HCT116 (cell line): ENCODE measurements at regions not wholly inside any gene's neighbourhood (a gene's known extent, or its start where the extent isn't known, plus 50 kb on each side); places are given as distances from the start of the nearest gene placed in this dataset.

Source experiments
- ATAC-seq: fragments of 200-7000 bp; cut with Tn5 transposase; 2 replicates; pipeline ENCODE4 v1.9.1; 2020; ENCODE audit warnings: mild to moderate bottlenecking, moderate library complexity
- BruUV-seq: library from RNA; stranded (reverse); fragments of 400-500 nt; replicated peaks from 2 replicates; lab custom pipeline; 2021; lab: Mats Ljungman, UMichigan
- CTCF ChIA-PET: fragments of 300-600 bp; sonication (Branson Sonifier 250); formaldehyde crosslinking; loops from one replicate; lab custom pipeline; 2021; ENCODE audit warnings: antibody characterized with exemption; lab: Charles Lee
- POLR2A ChIA-PET: fragments of 300-600, 350-600 bp; sonication (Branson Sonifier 250); formaldehyde crosslinking; loops from one replicate; lab custom pipeline; 2021; ENCODE audit warnings: antibody characterized with exemption; lab: Charles Lee
- RAD21 ChIA-PET, 2 experiments: fragments of 300-600 bp; sonication (Branson Sonifier 250); formaldehyde crosslinking; loops; one replicate each; lab custom pipeline; 2023; ENCODE audit warnings: low total read pairs in 2 of 2; ENCODE audit not compliant: uncharacterized antibody in 2 of 2, unreplicated experiment in 2 of 2, low non-redundant PET in 1 of 2; lab: Charles Lee
- DNase-seq: peaks from one replicate; pipeline ENCODE4 v3.0.0-alpha.2; 2010; ENCODE audit warnings: low read depth, low spot score
- H2AFZ ChIP-seq: fragments of 200-600 bp; shearing (Covaris generic), sonication (generic); 2 replicates; pipeline ENCODE4 v1.6.1; 2017; ENCODE audit warnings: low read depth, mixed run types, mixed read lengths, antibody characterized with exemption, low read length; ENCODE audit not compliant: poor library complexity, severe bottlenecking
- H3K27ac ChIP-seq: 2 replicates; pipeline ENCODE4 v1.5.1; 2012; ENCODE audit warnings: low read depth, low read length
- H3K27me3 ChIP-seq: fragments of 200-600 bp; sonication (generic); 2 replicates; pipeline ENCODE4 v1.6.1; 2016; ENCODE audit warnings: mixed run types, low read length, mixed read lengths; ENCODE audit not compliant: insufficient read depth
- H3K36me3 ChIP-seq, 2 experiments: fragments of 200-500 bp in 1 of 2; fragments of 200-600 bp in 1 of 2; sonication (Bioruptor generic) in 1 of 2; sonication (generic) in 1 of 2; 2 replicates each; pipeline versions ENCODE4 v1.5.1 to v1.6.1; 2014 to 2016; ENCODE audit warnings: low read length in 2 of 2, inconsistent platforms in 1 of 2, mixed read lengths in 1 of 2, mixed run types in 1 of 2; ENCODE audit not compliant: insufficient read depth in 2 of 2, control insufficient read depth in 1 of 2
- H3K4me1 ChIP-seq, 2 experiments: fragments of 200-600 bp in 1 of 2; sonication (generic) in 1 of 2; 2 replicates each; pipeline versions ENCODE4 v1.5.1 to v1.6.1; 2012 to 2017; ENCODE audit warnings: low read length in 2 of 2, inconsistent platforms in 1 of 2, mild to moderate bottlenecking in 1 of 2, mixed read lengths in 1 of 2, mixed run types in 1 of 2, moderate library complexity in 1 of 2; ENCODE audit not compliant: insufficient read depth in 2 of 2, control insufficient read depth in 1 of 2
- H3K4me2 ChIP-seq: fragments of 200-600 bp; sonication (generic); 2 replicates; pipeline ENCODE4 v1.6.1; 2017; ENCODE audit warnings: mixed run types, low read length, mixed read lengths
- H3K4me3 ChIP-seq, 2 experiments: fragments of 200-600 bp in 1 of 2; sonication (generic) in 1 of 2; replicated peaks in 1 of 2; 2 replicates each; pipeline ENCODE4 v1.5.1; 2011 to 2016; ENCODE audit warnings: low read length in 2 of 2, control low read depth in 1 of 2, low read depth in 1 of 2, mild to moderate bottlenecking in 1 of 2, mixed read lengths in 1 of 2, mixed run types in 1 of 2
- H3K79me2 ChIP-seq: fragments of 200-600 bp; sonication (generic); 2 replicates; pipeline ENCODE4 v1.6.1; 2017; ENCODE audit warnings: mild to moderate bottlenecking, mixed run types, low read length, moderate library complexity, mixed read lengths; ENCODE audit not compliant: insufficient read depth
- H3K9ac ChIP-seq: fragments of 200-600 bp; sonication (generic); 2 replicates; pipeline ENCODE4 v1.6.1; 2016; ENCODE audit warnings: low read length, mixed read lengths
- H3K9me2 ChIP-seq: fragments of 200-600 bp; sonication (generic), shearing (Covaris generic); 2 replicates; pipeline ENCODE4 v1.6.1; 2017; ENCODE audit warnings: mixed run types, mild to moderate bottlenecking, moderate library complexity; ENCODE audit not compliant: insufficient read depth
- H3K9me3 ChIP-seq, 2 experiments: fragments of 200-500 bp in 1 of 2; fragments of 200-600 bp in 1 of 2; sonication (Bioruptor generic) in 1 of 2; sonication (generic) in 1 of 2; 2 replicates each; pipeline ENCODE4 v1.6.1; 2014 to 2017; ENCODE audit warnings: low read length in 2 of 2, mixed read lengths in 2 of 2, inconsistent platforms in 1 of 2, low read depth in 1 of 2, mild to moderate bottlenecking in 1 of 2, mixed run types in 1 of 2, moderate library complexity in 1 of 2; ENCODE audit not compliant: control insufficient read depth in 1 of 2, insufficient read depth in 1 of 2
- H4K20me1 ChIP-seq: fragments of 200-600 bp; sonication (generic), shearing (Covaris generic); 2 replicates; pipeline ENCODE4 v1.6.1; 2017; ENCODE audit warnings: mixed run types, mild to moderate bottlenecking, moderate library complexity; ENCODE audit not compliant: insufficient read depth
- EGR1 ChIP-seq: IDR thresholded peaks from 2 replicates; pipeline ENCODE4 v1.6.1; 2012; ENCODE audit warnings: low read depth
- EZH2 ChIP-seq: fragments of 200-600 bp; sonication (generic); IDR thresholded peaks from 2 replicates; pipeline ENCODE4 v1.6.1; 2017; ENCODE audit warnings: antibody characterized with exemption, mixed run types
- EZH2phosphoT487 ChIP-seq: fragments of 200-600 bp; IDR thresholded peaks from 2 replicates; pipeline ENCODE4 v1.6.1; 2018; ENCODE audit warnings: antibody characterized with exemption, borderline replicate concordance
- POLR2A ChIP-seq: IDR thresholded peaks from 2 replicates; pipeline ENCODE4 v1.7.0; 2011; ENCODE audit warnings: borderline replicate concordance; ENCODE audit not compliant: insufficient read depth, insufficient read length; ENCODE audit errors: extremely low read depth
- POLR2AphosphoS5 ChIP-seq: IDR thresholded peaks from 2 replicates; pipeline ENCODE4 v1.6.1; 2011; ENCODE audit warnings: mild to moderate bottlenecking, low read depth, low read length, moderate library complexity
- SIN3A ChIP-seq: IDR thresholded peaks from 2 replicates; pipeline ENCODE4 v1.6.1; 2012; ENCODE audit warnings: low read depth
- SP1 ChIP-seq: IDR thresholded peaks from 2 replicates; pipeline ENCODE4 v1.6.1; 2012; ENCODE audit warnings: low read depth
- TCF7L2 ChIP-seq: IDR thresholded peaks from 2 replicates; pipeline ENCODE4 v1.7.0; 2011; ENCODE audit warnings: borderline replicate concordance, inconsistent platforms; ENCODE audit not compliant: insufficient read depth, insufficient read length; ENCODE audit errors: extremely low read depth
- YY1 ChIP-seq: IDR thresholded peaks from 2 replicates; pipeline ENCODE4 v1.6.1; 2011; ENCODE audit warnings: low read length, low read depth, moderate library complexity, mild to moderate bottlenecking; ENCODE audit not compliant: insufficient replicate concordance; ENCODE audit errors: extremely low read depth
- intact Hi-C: fragments of 100-400 bp; cut with micrococcal nuclease; formaldehyde crosslinking; loops from 2 replicates; pipeline ENCODE4 v1.10.0; 2022
- TF ChIP-seq, protein P1 (sequence below): IDR thresholded peaks from 2 replicates; pipeline ENCODE4 v1.6.1; 2012; ENCODE audit warnings: low read depth
- TF ChIP-seq, protein P2 (sequence below): IDR thresholded peaks from 2 replicates; pipeline ENCODE4 v1.6.1; 2012
- TF ChIP-seq, protein P3 (sequence below): IDR thresholded peaks from 2 replicates; pipeline ENCODE4 v1.6.1; 2011; ENCODE audit warnings: mild to moderate bottlenecking, low read length, moderate library complexity; ENCODE audit not compliant: insufficient replicate concordance; ENCODE audit errors: extremely low read depth

DNA sequence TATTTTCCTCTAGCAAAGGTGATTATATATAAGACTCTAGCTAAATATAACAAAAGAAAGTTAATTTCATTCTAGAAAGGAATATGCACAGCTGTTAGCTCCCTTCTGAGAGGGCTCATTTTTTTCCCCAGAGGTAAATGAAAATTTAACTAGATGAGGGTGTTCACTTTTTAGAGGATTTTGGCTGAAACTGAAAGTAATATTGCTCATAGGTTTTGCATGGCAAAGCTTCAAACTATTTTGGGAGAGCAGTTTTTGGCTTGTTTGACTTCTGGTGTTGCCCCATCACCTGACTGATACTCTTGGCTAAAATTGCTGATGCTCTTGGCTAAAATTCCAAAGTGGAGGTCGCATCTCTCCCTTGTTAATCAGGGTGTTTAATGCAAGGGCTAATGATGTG, 311.9 kb downstream of the EDEM1 start (continued):
- TF ChIP-seq, protein P1, sequence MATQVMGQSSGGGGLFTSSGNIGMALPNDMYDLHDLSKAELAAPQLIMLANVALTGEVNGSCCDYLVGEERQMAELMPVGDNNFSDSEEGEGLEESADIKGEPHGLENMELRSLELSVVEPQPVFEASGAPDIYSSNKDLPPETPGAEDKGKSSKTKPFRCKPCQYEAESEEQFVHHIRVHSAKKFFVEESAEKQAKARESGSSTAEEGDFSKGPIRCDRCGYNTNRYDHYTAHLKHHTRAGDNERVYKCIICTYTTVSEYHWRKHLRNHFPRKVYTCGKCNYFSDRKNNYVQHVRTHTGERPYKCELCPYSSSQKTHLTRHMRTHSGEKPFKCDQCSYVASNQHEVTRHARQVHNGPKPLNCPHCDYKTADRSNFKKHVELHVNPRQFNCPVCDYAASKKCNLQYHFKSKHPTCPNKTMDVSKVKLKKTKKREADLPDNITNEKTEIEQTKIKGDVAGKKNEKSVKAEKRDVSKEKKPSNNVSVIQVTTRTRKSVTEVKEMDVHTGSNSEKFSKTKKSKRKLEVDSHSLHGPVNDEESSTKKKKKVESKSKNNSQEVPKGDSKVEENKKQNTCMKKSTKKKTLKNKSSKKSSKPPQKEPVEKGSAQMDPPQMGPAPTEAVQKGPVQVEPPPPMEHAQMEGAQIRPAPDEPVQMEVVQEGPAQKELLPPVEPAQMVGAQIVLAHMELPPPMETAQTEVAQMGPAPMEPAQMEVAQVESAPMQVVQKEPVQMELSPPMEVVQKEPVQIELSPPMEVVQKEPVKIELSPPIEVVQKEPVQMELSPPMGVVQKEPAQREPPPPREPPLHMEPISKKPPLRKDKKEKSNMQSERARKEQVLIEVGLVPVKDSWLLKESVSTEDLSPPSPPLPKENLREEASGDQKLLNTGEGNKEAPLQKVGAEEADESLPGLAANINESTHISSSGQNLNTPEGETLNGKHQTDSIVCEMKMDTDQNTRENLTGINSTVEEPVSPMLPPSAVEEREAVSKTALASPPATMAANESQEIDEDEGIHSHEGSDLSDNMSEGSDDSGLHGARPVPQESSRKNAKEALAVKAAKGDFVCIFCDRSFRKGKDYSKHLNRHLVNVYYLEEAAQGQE: no peak
- no peak for TF ChIP-seq TCF7L2

DNA sequence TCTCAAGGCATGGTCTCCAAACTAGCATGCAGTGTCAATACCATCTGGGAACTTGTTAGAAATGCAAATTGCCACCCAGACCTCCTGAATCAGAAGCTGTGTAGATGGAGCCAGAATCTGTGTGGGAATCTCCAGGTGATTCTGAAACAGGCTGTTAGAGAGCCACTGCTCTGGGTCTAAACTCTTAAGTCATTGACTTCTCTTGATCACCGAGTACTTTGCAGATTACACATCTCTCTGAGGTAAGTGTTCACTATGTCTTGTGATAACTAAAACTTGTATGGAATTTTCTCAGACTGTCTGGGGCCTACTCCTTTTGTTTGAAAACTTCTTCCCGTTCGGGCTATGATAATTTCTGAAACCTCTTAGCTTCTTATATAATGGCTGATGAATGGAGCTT, 315.6 kb downstream of the EDEM1 start:
- BruUV-seq: no TSS peak
- TF ChIP-seq YY1: no peak
- TF ChIP-seq, protein P2, sequence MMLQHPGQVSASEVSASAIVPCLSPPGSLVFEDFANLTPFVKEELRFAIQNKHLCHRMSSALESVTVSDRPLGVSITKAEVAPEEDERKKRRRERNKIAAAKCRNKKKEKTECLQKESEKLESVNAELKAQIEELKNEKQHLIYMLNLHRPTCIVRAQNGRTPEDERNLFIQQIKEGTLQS: no peak
- no peak for TF ChIP-seq SIN3A
- TF ChIP-seq POLR2AphosphoS5: no peak
- TF ChIP-seq EGR1: no peak
- TF ChIP-seq, protein P3, sequence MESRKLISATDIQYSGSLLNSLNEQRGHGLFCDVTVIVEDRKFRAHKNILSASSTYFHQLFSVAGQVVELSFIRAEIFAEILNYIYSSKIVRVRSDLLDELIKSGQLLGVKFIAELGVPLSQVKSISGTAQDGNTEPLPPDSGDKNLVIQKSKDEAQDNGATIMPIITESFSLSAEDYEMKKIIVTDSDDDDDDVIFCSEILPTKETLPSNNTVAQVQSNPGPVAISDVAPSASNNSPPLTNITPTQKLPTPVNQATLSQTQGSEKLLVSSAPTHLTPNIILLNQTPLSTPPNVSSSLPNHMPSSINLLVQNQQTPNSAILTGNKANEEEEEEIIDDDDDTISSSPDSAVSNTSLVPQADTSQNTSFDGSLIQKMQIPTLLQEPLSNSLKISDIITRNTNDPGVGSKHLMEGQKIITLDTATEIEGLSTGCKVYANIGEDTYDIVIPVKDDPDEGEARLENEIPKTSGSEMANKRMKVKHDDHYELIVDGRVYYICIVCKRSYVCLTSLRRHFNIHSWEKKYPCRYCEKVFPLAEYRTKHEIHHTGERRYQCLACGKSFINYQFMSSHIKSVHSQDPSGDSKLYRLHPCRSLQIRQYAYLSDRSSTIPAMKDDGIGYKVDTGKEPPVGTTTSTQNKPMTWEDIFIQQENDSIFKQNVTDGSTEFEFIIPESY: no peak
- TF ChIP-seq SP1: no peak
- no peak for TF ChIP-seq EZH2phosphoT487
- TF ChIP-seq, protein P1: no peak
- TF ChIP-seq POLR2A: no peak
- no peak for TF ChIP-seq EZH2
- no peak overlapping the region for H3K27ac ChIP-seq
- no peak overlapping the region for H2AFZ ChIP-seq
- DNase-seq (no peak), ATAC-seq (no peak)
- intact Hi-C loops: no loop called here
- H3K79me2 ChIP-seq: no peaks in the 10 kb centered on the region
- ChIA-PET CTCF (no interaction called here), RAD21 (no interaction called here), POLR2A (no interaction called here)
- H3K27me3 ChIP-seq: no peaks in the 10 kb centered on the region
- no peaks in the 10 kb centered on the region for H3K9me2 ChIP-seq
- H3K4me3 ChIP-seq: no peak overlapping the region
- no peak overlapping the region for H3K4me2 ChIP-seq
- no peaks in the 10 kb centered on the region for H3K36me3 ChIP-seq
- H3K4me1 ChIP-seq: no peaks in the 10 kb centered on the region
- H3K9ac ChIP-seq: no peak overlapping the region
- H3K9me3 ChIP-seq: no peaks in the 10 kb centered on the region
- no peaks in the 10 kb centered on the region for H4K20me1 ChIP-seq
